SU-DHL-6 (cell line): ENCODE measurements at regions not wholly inside any gene's neighbourhood (a gene's known extent, or its start where the extent isn't known, plus 50 kb on each side); places are given as distances from the start of the nearest gene placed in this dataset.

Experiments used
- CTCF ChIP-seq: fragments of 200-600 bp; sonication (generic); IDR thresholded peaks from one replicate; pipeline ENCODE4 v1.5.1; 2017; ENCODE audit warnings: antibody characterized with exemption, mild to moderate bottlenecking, low read length, moderate library complexity; ENCODE audit not compliant: insufficient read depth, poor library complexity, severe bottlenecking
- EZH2phosphoT487 ChIP-seq: fragments of 200-600 bp; sonication (generic), shearing (Covaris generic); conservative IDR thresholded peaks from 2 replicates; pipeline ENCODE4 v1.6.1; 2018; ENCODE audit warnings: mild to moderate bottlenecking, antibody characterized with exemption, low read length, moderate library complexity, mixed read lengths

GRCh38 chr18:28947900-28948299, 771.0 kb upstream of the CDH2 start:
- TF ChIP-seq CTCF = no peak
- TF ChIP-seq EZH2phosphoT487 = no peak
